DOHH2 (cell line): ENCODE measurements at regions not wholly inside any gene's neighbourhood (a gene's known extent, or its start where the extent isn't known, plus 50 kb on each side); places are given as distances from the start of the nearest gene placed in this dataset.

Experiments used
- H3F3A ChIP-seq: fragments of 200-600 bp; sonication (generic), shearing (Covaris generic); 2 replicates; pipeline ENCODE4 v1.6.0; 2016; ENCODE audit warnings: antibody characterized with exemption, mild to moderate bottlenecking; ENCODE audit not compliant: control insufficient read depth, insufficient read depth
- H3K27ac ChIP-seq: fragments of 200-600 bp; sonication (generic); 2 replicates; pipeline ENCODE4 v1.5.1; 2014; ENCODE audit warnings: low read depth, mild to moderate bottlenecking, low read length, moderate library complexity
- H3K27me3 ChIP-seq: fragments of 200-600 bp; sonication (generic); 2 replicates; pipeline ENCODE4 v1.6.1; 2014; ENCODE audit warnings: mild to moderate bottlenecking, low read length, mixed read lengths; ENCODE audit not compliant: control insufficient read depth
- H3K36me3 ChIP-seq: fragments of 200-600 bp; sonication (generic); 2 replicates; pipeline ENCODE4 v1.6.1; 2014; ENCODE audit warnings: mild to moderate bottlenecking, low read length, moderate library complexity, mixed read lengths; ENCODE audit not compliant: control insufficient read depth
- H3K4me1 ChIP-seq: fragments of 200-600 bp; sonication (generic); 2 replicates; pipeline ENCODE4 v1.6.1; 2014; ENCODE audit warnings: mild to moderate bottlenecking, low read length, mixed read lengths; ENCODE audit not compliant: control insufficient read depth
- H3K4me2 ChIP-seq: fragments of 200-600 bp; sonication (generic); 2 replicates; pipeline ENCODE4 v1.6.0; 2014; ENCODE audit warnings: mild to moderate bottlenecking, low read length, moderate library complexity
- H3K4me3 ChIP-seq: fragments of 200-600 bp; sonication (generic); 2 replicates; pipeline ENCODE4 v1.5.1; 2014; ENCODE audit warnings: mild to moderate bottlenecking, low read length, mixed read lengths
- H3K79me2 ChIP-seq: fragments of 200-600 bp; sonication (generic); 2 replicates; pipeline ENCODE4 v1.6.1; 2014; ENCODE audit warnings: mild to moderate bottlenecking, low read length, mixed read lengths; ENCODE audit not compliant: control insufficient read depth
- H3K9me2 ChIP-seq: fragments of 200-600 bp; sonication (generic); replicated peaks from 2 replicates; pipeline ENCODE4 v1.6.1; 2014; ENCODE audit warnings: mild to moderate bottlenecking, low read length, mixed read lengths; ENCODE audit not compliant: control insufficient read depth
- H3K9me3 ChIP-seq: fragments of 200-600 bp; sonication (generic); 2 replicates; pipeline ENCODE4 v1.6.1; 2014; ENCODE audit warnings: antibody characterized with exemption, low read length, mixed read lengths; ENCODE audit not compliant: control insufficient read depth, insufficient read depth
- H4K20me1 ChIP-seq: fragments of 200-600 bp; sonication (generic); 2 replicates; pipeline ENCODE4 v1.6.0; 2014; ENCODE audit warnings: low read depth, mild to moderate bottlenecking, antibody characterized with exemption, low read length, moderate library complexity; ENCODE audit not compliant: control insufficient read depth, insufficient read depth
- CTCF ChIP-seq: fragments of 200-600 bp; sonication (generic); IDR thresholded peaks from one replicate; pipeline ENCODE4 v1.5.1; 2014; ENCODE audit warnings: antibody characterized with exemption, mild to moderate bottlenecking, low read depth, low read length; ENCODE audit not compliant: poor library complexity, severe bottlenecking
- EZH2phosphoT487 ChIP-seq: fragments of 200-600 bp; sonication (generic); IDR thresholded peaks from 2 replicates; pipeline ENCODE4 v1.6.1; 2017; ENCODE audit warnings: borderline replicate concordance, mild to moderate bottlenecking, antibody characterized with exemption, low read length, moderate library complexity, mixed read lengths

- no peaks in the 10 kb centered on the region for H3K9me3 ChIP-seq
- TF ChIP-seq CTCF (no peak), EZH2phosphoT487 (no peak)
Observed at GRCh38 chr18:11532758-11533512, 76.5 kb upstream of the SLC35G4 start.

DNA sequence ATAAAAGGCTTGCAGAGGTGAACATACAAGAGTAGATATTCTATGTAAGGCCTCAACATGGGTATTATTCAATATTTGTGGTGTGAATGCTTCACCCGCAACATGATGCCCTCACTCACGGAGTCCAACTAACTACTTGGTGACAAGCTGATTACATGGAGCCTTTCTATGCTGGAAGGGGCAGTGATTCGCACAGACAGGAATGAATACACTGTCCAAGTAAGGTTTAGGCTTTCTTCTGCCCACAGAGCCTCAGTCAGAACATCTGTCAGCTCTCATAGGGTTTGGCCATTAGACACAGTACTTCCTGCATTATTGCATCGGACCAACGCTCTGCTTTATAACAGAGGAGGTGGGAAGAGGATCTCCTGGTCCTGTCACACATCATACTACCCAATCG is 80.3 kb upstream of the SLC35G4 start:
- Histone ChIP-seq H4K20me1 (no peaks in the 10 kb centered on the region), H3K4me1 (no peaks in the 10 kb centered on the region), H3K9me2 (no peaks in the 10 kb centered on the region), H3F3A (no peaks in the 10 kb centered on the region), H3K79me2 (no peaks in the 10 kb centered on the region), H3K9me3 (no peaks in the 10 kb centered on the region), H3K36me3 (no peaks in the 10 kb centered on the region), H3K4me3 (no peak overlapping the region), H3K27ac (no peak overlapping the region), H3K27me3 (no peaks in the 10 kb centered on the region), H3K4me2 (no peak overlapping the region)
- TF ChIP-seq CTCF (no peak), EZH2phosphoT487 (no peak)

More at GRCh38 chr18:11532758-11533512, 76.5 kb upstream of the SLC35G4 start:
- no peak overlapping the region for H3K27ac ChIP-seq
- H3K4me3 ChIP-seq = no peak overlapping the region
- no peaks in the 10 kb centered on the region for H3K27me3 ChIP-seq
- no peaks in the 10 kb centered on the region for H3K36me3 ChIP-seq
- no peaks in the 10 kb centered on the region for H4K20me1 ChIP-seq
- no peaks in the 10 kb centered on the region for H3K79me2 ChIP-seq
- no peaks in the 10 kb centered on the region for H3K4me1 ChIP-seq
- H3K9me2 ChIP-seq = no peaks in the 10 kb centered on the region
- H3K4me2 ChIP-seq = no peak overlapping the region
- no peaks in the 10 kb centered on the region for H3F3A ChIP-seq

GRCh38 chr18:11526675-11527074 is 82.7 kb upstream of the SLC35G4 start:
- Histone ChIP-seq H3K27me3 (no peaks in the 10 kb centered on the region), H3K4me3 (no peak overlapping the region), H3K4me2 (no peak overlapping the region), H3F3A (no peaks in the 10 kb centered on the region), H3K27ac (no peak overlapping the region), H3K79me2 (no peaks in the 10 kb centered on the region), H3K9me2 (no peaks in the 10 kb centered on the region), H3K4me1 (no peaks in the 10 kb centered on the region), H4K20me1 (no peaks in the 10 kb centered on the region), H3K9me3 (no peaks in the 10 kb centered on the region), H3K36me3 (no peaks in the 10 kb centered on the region)
- no peak for TF ChIP-seq EZH2phosphoT487
- no peak for TF ChIP-seq CTCF
